Stomach (tissue), 8 donors: ENCODE measurements at regions not wholly inside any gene's neighbourhood (a gene's known extent, or its start where the extent isn't known, plus 50 kb on each side); places are given as distances from the start of the nearest gene placed in this dataset.

Source experiments
- DNase-seq, 2 donors: peaks; one replicate each; pipeline versions ENCODE4 v3.0.0 to v3.0.0-alpha.2; 2013 to 2019
- H3K27ac ChIP-seq, 5 donors: fragments of 200-600 bp in 4 of 5; sonication (generic) in 4 of 5; one replicate each; pipeline ENCODE4 v1.5.1; 2013 to 2019; ENCODE audit warnings: mild to moderate bottlenecking in 1 of 5, moderate library complexity in 1 of 5
- H3K27me3 ChIP-seq, 3 donors: fragments of 200-600 bp; sonication (generic); one replicate each; pipeline ENCODE4 v1.5.1; 2017 to 2019; ENCODE audit warnings: mixed run types in 1 of 3
- H3K36me3 ChIP-seq, 4 donors: fragments of 200-600 bp; sonication (generic); 1 replicate in 3 of 4; 2 replicates in 1 of 4; pipeline ENCODE4 v1.5.1; 2016 to 2019
- H3K4me1 ChIP-seq, 4 donors: fragments of 200-600 bp; sonication (generic); one replicate each; pipeline ENCODE4 v1.5.1; 2016 to 2019
- H3K4me3 ChIP-seq, 4 donors: fragments of 200-600 bp; sonication (generic) in 3 of 4; one replicate each; pipeline ENCODE4 v1.5.1; 2016 to 2019; ENCODE audit warnings: mild to moderate bottlenecking in 1 of 4
- H3K9me3 ChIP-seq, 4 donors: fragments of 200-600 bp; sonication (generic); one replicate each; pipeline ENCODE4 v1.5.1; 2016 to 2019
- EP300 ChIP-seq: sonication (generic); formaldehyde crosslinking; IDR thresholded peaks from one replicate; pipeline ENCODE4 v1.6.1; 2017; ENCODE audit warnings: antibody characterized with exemption
- POLR2A ChIP-seq, 4 donors: fragments of 450-650 bp; IDR thresholded peaks; one replicate each; pipeline ENCODE4 v1.6.1; 2016; ENCODE audit warnings: antibody characterized with exemption in 4 of 4, control low read depth in 2 of 4, mild to moderate bottlenecking in 1 of 4, moderate library complexity in 1 of 4
- POLR2AphosphoS5 ChIP-seq, 3 donors: sonication (generic); formaldehyde crosslinking; IDR thresholded peaks; one replicate each; pipeline ENCODE4 v1.6.1; 2016; ENCODE audit warnings: antibody characterized with exemption in 3 of 3
- WGBS, 5 donors: extraction: QIAGEN DNeasy Blood & Tissue Kit in 3 of 5; methylation state at CpG; one replicate each; pipeline versions ENCODE4 v1.1.5 to v1.1.7; 2013 to 2018; 5-methylcytosine and 5-hydroxymethylcytosine counted together
- intact Hi-C: fragments of 100-400 bp; cut with DNase I; formaldehyde crosslinking; loops from one replicate; pipeline ENCODE4 v1.15.1; 2023; ENCODE audit warnings: low total_unique reads
- TF ChIP-seq, protein P1 (sequence below), 7 experiments: fragments of 450-650 bp in 4 of 7; fragments of 200-600 bp in 3 of 7; sonication (generic) in 3 of 7; IDR thresholded peaks; one replicate each; pipeline ENCODE4 v1.5.1; 2016 to 2019; ENCODE audit warnings: antibody characterized with exemption in 7 of 7, control low read depth in 2 of 7, mild to moderate bottlenecking in 1 of 7
- donor health status: healthy with polysubstance abuse.
- donor health status: Bipolar disorder and iron deficiency.
- donor health status: healthy.

DNA sequence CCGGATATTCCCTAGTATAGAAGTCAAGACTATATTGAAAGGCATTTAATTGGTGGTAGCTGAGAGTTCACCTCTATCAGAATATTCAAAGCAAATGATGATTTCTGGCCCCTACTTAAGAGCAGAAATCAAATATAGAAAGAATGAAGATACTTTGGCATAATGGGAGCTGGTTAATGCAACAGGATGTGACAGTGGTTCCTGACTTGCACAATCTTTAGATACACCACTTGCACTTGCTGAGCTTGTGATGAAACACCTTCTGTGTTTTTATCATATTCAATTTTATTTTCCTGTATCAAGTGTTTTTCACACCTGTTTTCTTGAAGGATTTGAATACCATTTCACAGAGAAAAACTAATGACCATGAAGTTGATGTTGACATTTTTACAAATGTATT lies 124.1 kb upstream of the CDH19 start:
- WGBS, 5 donors, result 92 to 100% (median 95%) methylated on average over 1 of the region's 1 CpG

DNA sequence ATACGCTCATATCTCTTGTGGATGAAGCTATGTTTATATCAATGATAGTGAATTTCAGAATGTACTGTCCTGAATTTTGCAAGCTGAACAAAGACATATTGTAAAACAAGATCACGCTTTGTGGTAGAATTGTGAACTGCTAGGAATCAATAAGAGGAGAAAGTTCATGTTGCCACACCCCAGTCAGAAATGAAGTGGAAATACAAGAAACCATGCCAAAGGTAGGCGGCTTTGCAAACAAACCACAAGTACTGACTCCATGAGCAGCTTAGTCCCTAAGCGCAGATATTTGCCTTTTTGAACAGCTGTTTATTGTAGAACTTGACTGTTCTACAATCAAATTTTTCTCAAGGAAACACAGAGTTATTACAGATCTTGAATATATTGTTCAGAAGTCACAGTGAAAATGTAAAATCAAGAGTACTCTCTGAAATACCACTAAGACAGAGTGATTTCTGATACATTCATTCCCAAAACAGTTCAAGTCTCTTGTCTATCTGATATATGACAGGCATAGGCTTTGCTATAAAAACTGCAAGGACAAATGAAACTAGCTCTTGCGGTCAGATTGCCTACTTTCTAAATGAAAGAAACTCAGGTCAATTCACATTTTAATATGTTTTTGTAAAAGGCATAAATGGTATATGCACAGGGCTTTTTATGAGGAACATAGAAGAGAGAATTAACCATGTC lies 120.9 kb upstream of the CDH19 start:
- WGBS, 5 donors, result 22 to 42% (median 24%) methylated on average over 4 to 5 of the region's 5 CpGs
- peak overlapping the region in 4 of 5 donors; percentile 24 to 78 (median 56) for H3K27ac ChIP-seq
- no peaks in the 10 kb centered on the region for H3K27me3 ChIP-seq
- TF ChIP-seq POLR2A (IDR thresholded peaks at IDR 0.05) (no peak), POLR2AphosphoS5 (IDR thresholded peaks at IDR 0.05) (peak in 1 of 3 donors; percentile 23), EP300 (no peak)
- TF ChIP-seq, protein P1, sequence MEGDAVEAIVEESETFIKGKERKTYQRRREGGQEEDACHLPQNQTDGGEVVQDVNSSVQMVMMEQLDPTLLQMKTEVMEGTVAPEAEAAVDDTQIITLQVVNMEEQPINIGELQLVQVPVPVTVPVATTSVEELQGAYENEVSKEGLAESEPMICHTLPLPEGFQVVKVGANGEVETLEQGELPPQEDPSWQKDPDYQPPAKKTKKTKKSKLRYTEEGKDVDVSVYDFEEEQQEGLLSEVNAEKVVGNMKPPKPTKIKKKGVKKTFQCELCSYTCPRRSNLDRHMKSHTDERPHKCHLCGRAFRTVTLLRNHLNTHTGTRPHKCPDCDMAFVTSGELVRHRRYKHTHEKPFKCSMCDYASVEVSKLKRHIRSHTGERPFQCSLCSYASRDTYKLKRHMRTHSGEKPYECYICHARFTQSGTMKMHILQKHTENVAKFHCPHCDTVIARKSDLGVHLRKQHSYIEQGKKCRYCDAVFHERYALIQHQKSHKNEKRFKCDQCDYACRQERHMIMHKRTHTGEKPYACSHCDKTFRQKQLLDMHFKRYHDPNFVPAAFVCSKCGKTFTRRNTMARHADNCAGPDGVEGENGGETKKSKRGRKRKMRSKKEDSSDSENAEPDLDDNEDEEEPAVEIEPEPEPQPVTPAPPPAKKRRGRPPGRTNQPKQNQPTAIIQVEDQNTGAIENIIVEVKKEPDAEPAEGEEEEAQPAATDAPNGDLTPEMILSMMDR (IDR thresholded peaks at IDR 0.05), result peak in 2 of 7 experiments; percentile 20 to 27
- no peaks in the 10 kb centered on the region for H3K4me1 ChIP-seq
- intact Hi-C loops, result no loop called here
- no peaks in the 10 kb centered on the region for H3K36me3 ChIP-seq
- H3K4me3 ChIP-seq, result no peak overlapping the region
- no peaks in the 10 kb centered on the region for H3K9me3 ChIP-seq
- DNase-seq, result peak; percentile 50 to 92

More for the DNA sequence above, 124.1 kb upstream of the CDH19 start:
- no peaks in the 10 kb centered on the region for H3K9me3 ChIP-seq
- no peaks in the 10 kb centered on the region for H3K4me1 ChIP-seq
- no peak overlapping the region for H3K27ac ChIP-seq
- H3K4me3 ChIP-seq, result no peak overlapping the region
- H3K27me3 ChIP-seq, result no peaks in the 10 kb centered on the region
- no peak for DNase-seq
- H3K36me3 ChIP-seq, result no peaks in the 10 kb centered on the region
- intact Hi-C loops, result no loop called here
- TF ChIP-seq, protein P1 (IDR thresholded peaks at IDR 0.05), result no peak
- TF ChIP-seq POLR2A (IDR thresholded peaks at IDR 0.05) (no peak), EP300 (no peak), POLR2AphosphoS5 (IDR thresholded peaks at IDR 0.05) (no peak)

DNA sequence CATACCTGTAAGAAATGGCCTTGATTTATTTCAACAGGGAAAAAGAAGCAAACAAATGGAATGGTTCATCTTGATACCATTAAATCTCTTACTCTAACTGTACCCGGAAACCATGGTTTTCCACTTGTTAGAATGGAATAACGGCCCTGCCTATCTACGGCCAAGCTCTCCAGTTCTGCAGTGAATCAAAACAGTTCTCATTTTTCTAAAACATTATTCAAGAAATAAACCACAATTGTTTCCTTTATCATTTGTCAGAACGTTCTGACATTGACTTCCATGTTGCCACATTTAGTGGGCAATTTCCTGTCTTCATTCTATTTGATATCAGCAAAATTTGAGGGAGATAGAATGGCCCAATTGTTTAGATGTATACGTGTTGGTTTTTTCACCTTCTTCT lies 118.8 kb upstream of the CDH19 start:
- WGBS, 5 donors, result 59 to 72% (median 68%) methylated on average over 5 of the region's 5 CpGs
- no peak overlapping the region for H3K27ac ChIP-seq

DNA sequence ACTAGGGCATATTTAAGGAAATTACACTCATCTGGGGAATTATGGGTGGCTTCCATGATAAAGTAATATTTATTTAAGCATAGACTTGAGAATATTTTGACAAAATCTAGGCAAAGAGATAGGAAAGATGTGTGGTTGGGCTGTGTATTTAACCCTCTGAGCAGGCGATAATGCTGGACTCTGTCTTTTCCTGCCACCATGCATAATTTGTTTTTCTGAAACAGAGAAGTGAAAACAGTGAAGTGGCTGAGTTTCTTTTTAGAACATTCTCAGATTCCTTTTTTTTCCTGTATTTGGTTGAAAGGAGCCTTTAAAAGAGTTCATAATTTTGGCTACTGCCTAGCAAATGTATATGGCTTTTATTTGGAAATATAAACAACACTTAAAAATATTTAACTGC lies 104.8 kb upstream of the CDH19 start:
- no peaks in the 10 kb centered on the region for H3K9me3 ChIP-seq
- no peaks in the 10 kb centered on the region for H3K27me3 ChIP-seq
- TF ChIP-seq, protein P1 (IDR thresholded peaks at IDR 0.05), result no peak
- TF ChIP-seq EP300 (no peak), POLR2A (IDR thresholded peaks at IDR 0.05) (no peak), POLR2AphosphoS5 (IDR thresholded peaks at IDR 0.05) (no peak)
- intact Hi-C loops, result no loop called here
- no peak overlapping the region for H3K27ac ChIP-seq
- no peaks in the 10 kb centered on the region for H3K4me1 ChIP-seq
- 72 to 80% (median 78%) methylated on average over 1 of the region's 1 CpG for WGBS, 5 donors
- DNase-seq, result no peak
- no peaks in the 10 kb centered on the region for H3K36me3 ChIP-seq
- H3K4me3 ChIP-seq, result no peak overlapping the region

More for the DNA sequence above, 118.8 kb upstream of the CDH19 start:
- H3K27me3 ChIP-seq, result no peaks in the 10 kb centered on the region
- no peak overlapping the region for H3K4me3 ChIP-seq
- H3K4me1 ChIP-seq, result no peaks in the 10 kb centered on the region
- H3K36me3 ChIP-seq, result no peaks in the 10 kb centered on the region
- no peak for DNase-seq
- no peaks in the 10 kb centered on the region for H3K9me3 ChIP-seq
- intact Hi-C loops, result no loop called here
- no peak for TF ChIP-seq POLR2A (IDR thresholded peaks at IDR 0.05)
- TF ChIP-seq, protein P1 (IDR thresholded peaks at IDR 0.05), result no peak
- no peak for TF ChIP-seq POLR2AphosphoS5 (IDR thresholded peaks at IDR 0.05)
- no peak for TF ChIP-seq EP300
